ENCODE measurements at regions not wholly inside any gene's neighbourhood (a gene's known extent, or its start where the extent isn't known, plus 50 kb on each side); places are given as distances from the start of the nearest gene placed in this dataset.
"Not testable (repeated sequence)": the region's sequence is repeated elsewhere in the genome, so short reads cannot be mapped to it uniquely, and the experiment has no call there.

DNA sequence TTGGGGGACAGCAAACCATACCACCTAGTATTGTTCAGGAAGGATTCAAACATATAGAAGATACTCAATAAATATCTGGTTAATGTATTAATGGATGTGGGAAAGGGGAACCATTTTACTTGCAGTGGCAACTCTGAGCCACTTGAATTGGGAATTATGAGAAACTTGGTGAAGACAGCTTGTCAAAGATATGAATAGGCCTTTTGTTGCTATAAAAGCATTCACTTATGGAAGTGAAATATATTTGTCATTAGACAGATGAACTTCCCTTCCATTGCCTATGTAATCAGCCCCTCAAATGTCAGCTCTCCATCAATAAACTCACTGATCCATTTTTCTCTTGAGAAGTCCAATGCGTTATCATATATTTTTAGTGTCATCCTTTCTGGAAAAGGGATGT is 56.1 kb downstream of the GPR85 start:
- no peak for DNase-seq (ENCODE audit: low spot score)

DNA sequence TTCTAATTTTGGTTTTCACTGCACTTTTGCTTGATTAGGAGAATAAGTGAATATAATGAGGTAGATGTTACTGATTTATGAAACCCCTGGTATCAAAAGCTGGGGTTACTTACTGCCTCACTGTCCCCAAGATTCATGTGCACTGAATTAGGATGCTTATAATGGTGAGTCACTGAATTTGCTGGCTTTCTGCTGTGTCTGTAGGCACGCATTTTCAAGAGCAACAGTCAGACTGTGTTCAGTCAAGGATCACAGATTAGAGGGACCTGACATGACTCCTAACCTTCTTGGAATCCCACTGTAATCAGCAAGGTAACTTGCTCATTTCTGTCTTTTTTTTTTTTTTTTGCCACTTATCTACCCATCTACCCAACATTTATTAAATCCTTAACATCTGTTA is 59.7 kb downstream of the GPR85 start:
- no peak for DNase-seq (ENCODE audit: low spot score)

DNA sequence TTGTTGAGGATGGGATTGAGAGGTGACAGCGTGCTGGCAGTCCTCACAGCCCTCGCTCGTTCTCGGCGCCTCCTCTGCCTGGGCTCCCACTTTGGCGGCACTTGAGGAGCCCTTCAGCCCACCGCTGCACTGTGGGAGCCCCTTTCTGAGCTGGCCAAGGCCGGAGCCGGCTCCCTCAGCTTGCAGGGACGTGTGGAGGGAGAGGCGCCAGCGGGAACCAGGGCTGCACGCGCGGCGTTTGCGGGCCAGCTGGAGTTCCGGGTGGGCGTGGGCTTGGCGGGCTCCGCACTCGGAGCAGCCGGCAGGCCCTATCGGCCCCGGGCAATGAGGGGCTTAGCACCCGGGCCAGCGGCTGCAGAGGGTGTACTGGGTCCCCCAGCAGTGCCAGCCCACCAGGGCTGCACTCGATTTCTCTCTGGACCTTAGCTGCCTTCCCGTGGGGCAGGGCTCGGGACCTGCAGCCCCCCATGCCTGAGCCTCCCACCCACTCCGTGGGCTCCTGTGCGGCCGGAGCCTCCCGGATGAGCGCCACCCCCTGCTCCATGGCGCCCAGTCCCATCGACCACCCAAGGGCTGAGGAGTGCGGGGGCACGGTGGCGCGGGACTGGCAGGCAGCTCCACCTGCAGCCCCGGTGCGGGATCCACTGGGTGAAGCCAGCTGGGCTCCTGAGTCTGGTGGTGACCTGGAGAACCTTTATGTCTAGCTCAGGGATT is 69.3 kb downstream of the GPR85 start:
- not testable (repeated sequence) for DNase-seq (ENCODE audit: low spot score)

DNA sequence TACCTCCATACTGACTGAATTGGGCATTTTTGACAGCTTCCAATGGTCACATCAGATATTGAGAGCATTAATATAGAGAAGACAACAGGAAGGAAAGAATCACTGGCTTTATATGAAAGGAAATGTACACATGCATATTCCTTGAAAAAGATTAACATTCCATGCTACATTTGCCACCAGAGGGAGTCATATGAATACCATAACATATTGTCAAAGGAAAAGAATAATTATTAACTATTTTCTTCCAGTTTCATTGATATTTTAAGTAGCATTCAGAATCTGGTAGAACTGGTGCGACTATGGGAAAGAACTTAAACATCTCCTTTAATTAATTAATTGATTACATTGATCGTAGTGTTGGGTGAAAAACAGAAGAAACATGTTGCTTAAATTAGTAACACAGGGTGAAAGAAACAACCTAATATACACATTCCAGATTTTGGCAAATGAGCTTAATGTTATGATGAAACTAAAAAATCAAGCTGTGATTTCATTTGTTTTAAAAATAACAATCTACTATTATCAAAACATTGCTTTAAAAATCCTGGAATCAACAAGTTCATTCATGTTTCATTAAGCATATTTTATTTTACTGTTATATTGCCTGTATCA is 71.5 kb downstream of the GPR85 start:
- no peak for DNase-seq (ENCODE audit: low spot score)

DNA sequence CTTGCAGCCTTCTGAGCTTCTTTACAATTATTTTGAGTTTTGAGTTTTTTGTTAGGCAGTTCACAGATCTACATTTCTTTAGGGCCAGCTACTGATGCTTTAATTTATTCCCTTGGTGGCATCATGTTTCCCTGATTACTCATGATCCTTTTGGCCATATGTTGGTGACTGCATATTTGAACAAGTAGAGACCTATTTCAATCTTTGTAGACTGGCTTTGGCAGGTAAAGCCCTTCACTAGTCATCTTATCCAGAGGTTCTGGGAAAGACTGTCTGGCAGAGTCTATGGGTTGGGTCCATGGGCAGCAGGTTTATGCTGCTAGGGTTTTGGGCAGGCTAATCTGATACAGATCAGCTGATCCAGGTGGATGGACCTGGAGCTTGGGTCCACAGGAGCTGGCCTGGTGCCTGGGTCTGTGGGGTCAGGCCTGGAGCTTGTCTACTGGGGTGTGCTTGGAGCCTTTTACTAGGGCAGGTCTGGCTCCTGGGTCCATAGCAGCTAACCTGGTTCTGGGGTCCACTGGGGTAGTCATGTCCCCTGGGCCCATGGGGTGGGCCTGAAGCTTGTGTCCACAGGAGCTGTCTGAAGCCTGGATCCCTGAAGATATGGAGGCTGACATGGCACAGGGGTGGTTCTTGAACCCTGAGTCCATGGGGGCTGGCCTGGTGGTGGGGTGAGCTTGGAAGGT is 72.7 kb downstream of the GPR85 start:
- DNase-seq (ENCODE audit: low spot score) = no peak

DNA sequence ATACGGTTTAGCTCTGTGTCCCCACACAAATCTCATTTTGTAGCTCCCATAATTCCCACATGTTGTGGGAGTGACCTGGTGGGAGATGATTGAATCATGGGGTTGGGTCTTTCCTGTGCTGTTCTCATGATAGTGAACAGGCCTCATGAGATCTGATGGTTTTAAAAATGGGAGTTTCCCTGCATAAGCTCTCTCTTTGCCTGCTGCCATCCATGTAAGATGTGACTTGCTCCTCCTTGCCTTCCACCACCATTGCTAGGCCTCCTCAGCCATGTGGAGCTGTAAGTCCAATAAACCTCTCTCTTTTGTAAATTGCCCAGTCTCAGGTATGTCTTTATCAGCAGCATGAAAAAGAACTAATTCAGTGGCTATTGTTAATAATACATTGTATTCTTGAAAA is 73.8 kb downstream of the GPR85 start:
- DNase-seq (ENCODE audit: low spot score) = not testable (repeated sequence)

DNA sequence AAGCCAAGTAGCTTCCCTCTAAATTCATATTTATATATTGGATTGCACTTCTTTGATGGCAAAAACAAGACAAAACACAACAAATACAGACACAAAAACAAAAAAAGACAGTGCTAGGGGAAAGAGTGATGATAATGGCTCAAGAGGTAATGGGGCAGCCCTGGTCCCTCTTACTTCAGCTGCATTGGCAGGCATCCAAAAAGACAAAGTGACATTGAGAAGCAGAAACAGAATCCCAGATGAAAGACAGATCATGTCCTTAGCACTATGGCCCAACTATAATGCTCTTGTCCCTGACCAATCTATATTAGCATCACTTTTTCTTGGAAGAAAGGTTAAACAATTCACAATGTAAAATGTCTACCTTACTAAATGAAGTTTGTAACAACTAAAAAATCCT is 76.2 kb downstream of the GPR85 start:
- DNase-seq (ENCODE audit: low spot score) = no peak

DNA sequence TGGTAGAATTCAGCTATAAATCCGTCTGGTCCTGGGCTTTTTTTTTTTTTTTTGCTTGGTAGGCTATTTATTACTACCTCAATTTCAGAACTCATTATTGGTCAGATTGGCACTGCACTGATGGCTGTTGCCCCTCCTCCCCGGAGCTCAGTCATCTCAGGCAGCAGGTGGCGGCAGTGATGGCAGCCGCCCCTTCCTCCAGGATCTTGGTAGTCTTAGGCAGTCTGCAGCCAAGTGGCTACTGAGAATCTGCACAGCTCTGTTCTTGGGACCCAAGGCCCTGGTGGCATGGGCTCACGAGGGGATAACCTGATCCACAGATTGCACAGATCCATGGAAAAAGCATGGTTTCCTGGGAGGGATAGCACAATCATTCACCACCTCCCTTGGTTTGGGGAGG is 77.9 kb downstream of the GPR85 start:
- DNase-seq (ENCODE audit: low spot score) = no peak

DNA sequence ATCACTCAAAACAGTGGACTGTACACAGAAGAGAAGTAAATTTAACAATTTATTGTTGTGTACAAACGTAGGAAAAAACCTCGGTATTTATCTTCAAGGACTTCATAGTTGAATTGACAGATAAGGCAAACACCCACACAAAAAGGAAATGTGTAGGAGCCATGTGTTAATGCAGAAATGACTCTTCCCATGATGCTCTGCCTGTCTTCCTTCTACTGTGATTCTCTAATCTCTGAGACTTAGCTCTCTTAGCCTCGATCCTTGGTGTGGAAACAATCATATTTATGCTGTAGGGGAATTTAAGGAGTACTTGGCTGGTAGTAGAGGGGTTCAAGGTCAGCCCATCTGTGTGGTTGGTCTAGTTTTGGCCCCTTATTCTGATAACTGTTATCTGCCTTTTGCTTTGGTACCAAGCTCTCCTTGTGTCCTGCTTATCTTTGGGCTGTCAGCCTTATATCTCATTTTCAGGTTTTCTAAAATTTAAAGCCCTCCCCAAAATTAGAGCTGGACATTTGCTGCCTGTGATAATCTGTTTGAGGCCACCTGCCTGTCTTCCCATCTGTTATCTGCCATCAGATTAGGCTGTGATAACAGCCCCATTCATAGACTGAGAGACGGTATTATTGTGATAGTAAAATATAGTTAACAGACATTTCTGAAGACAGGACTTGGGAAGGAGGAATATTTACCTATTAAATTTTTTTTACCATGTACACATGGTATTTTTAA is 81.7 kb downstream of the GPR85 start:
- no peak for DNase-seq (ENCODE audit: low spot score)

DNA sequence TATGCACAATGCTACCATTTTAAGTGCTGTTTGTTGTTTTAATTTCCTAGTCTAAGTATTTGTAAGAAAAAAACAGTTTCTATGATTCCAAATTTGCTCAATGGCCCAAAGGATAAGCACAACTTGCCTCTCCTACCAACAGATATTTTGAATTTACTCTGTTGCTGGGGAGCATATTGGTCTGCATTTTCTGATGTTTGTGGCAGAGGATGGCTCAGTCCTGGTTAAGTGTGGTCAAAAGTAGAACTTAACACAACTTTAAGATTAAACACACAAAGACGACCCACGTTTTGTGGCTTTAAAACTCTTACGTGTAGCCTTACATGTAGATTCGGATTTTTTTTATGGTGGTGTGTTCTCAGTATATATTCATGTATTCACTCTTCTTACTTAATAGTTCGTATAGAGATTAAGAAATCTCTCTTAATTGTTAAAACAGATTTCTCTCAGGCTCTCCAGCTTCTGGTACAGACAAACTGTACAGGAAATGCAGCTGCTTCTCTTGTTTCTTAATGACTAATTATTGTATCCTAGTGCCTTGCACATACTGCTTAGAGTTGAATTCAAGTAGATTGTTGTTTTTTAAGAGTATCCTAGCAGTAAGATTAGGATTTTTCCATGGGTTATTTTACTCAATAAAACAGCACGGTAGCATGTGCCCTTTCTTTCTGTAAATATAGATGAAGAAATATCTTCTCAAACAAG is 86.2 kb downstream of the GPR85 start:
- DNase-seq (ENCODE audit: low spot score) = no peak

DNA sequence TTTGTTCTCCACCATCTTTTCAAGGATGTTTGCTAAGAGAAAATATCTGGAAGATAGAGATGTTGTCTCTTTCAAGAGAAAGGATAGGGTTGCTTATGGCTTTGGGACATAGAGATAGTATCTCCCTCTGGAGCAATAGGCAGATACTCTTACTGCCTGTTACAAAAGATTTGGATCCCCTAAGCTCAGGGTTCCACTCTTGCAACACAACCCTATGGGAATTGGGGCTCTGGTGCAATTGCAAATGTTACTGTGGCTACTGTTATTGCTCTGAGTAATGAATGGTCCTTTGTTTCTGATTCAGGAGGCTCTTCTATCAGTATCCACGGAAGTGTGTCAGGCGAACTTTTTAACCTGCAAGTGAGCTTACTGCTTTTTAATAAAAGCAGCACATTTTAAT is 88.8 kb downstream of the GPR85 start:
- DNase-seq (ENCODE audit: low spot score) = no peak

DNA sequence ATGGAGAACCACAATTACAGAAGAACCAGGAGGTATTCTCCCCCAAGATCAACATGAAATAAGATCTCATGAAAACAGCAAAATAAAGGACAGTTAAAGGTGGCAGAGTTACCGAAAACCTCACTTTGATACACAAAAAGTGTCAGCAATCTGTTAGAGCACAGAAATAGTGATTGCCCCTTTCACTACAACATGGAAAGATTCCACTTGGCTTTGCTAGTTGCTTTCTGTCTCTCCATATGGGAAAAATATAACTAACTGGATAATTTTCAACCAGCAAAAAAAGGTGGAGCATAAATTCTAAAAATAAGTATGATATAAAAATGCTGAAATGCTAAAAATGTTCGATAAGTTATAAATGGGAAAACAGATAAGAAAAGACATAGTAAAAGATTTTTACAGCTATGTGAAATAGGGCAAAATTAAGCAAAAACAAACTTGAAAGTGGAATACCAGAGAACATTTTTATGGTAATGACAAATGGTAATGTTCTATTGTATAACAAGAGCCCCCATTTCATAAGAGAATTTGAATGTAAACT is 90.2 kb downstream of the GPR85 start:
- no peak for DNase-seq (ENCODE audit: low spot score)

DNA sequence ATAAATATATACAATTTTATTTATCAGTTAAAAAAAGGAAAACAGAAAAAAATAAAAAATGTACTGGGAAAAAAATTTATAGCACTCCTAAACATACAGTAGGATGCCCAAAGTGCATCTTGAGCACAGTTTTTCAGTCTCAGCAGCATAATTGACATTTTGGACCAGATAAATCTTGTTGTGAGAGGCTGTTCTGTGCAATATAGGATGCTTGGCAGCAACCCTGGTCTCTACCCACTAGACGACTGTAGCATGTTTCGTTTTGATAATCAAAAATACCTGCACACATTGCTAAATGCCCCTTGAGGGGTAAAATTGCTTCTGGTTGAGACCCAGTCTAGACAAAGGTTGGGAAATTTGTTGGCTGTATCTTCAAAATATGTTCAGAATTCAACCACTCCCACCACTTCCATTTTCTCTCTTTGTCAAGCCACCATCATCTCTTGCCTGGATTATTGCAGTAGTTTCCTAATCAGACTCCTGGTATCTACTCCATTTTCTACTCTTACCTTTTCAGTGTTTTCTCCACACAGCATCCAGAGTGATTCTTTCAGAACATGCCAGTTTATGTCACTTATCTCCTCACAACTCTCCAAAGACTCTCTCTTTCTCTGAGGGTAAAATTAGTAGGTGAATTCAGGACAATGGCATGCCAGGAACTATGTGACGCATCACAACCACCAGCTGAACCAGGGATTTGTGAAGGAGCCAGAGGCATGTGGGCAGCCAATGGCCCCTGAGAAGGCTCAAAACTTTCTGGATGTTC is 91.4 kb downstream of the GPR85 start:
- no peak for DNase-seq (ENCODE audit: low spot score)

DNA sequence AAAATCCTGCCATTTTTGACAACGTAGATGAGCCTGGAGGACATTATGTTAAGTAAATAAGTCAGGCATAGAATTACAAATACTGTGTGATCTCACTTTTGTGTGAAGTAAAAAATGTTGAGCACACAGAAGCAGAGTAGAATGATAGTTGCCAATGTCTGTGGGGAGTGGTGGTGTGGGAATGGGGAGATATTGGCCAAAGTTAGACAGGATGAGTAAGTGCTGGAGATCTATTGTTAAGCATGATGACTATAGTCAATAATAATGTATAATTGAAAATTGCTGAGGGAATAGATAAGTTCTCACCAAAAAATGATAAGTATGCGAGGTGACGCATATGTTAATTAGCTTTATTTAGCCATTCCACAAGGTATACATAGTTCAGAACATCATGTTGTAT is 92.0 kb downstream of the GPR85 start:
- DNase-seq (ENCODE audit: low spot score) = no peak

DNA sequence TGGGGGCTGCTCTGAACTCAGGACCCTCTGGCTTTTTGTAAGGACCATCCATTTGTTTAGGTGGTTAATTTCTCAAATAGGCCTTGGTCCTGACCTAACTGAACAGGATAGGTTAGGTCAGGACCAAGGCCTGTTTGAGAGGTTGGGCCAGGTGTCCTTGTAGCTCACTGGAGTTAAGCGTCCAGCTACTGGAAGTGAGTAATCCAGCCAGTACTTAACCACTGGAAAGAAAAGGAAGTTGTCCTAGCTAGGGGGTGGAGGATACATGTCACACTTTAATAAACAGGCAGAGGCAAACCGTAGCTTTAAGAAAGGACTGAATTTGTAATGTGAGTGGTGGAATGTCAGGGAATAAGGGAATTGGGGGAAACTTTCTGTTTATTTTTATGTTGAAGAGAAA is 96.0 kb downstream of the GPR85 start:
- no peak for DNase-seq (ENCODE audit: low spot score)

DNA sequence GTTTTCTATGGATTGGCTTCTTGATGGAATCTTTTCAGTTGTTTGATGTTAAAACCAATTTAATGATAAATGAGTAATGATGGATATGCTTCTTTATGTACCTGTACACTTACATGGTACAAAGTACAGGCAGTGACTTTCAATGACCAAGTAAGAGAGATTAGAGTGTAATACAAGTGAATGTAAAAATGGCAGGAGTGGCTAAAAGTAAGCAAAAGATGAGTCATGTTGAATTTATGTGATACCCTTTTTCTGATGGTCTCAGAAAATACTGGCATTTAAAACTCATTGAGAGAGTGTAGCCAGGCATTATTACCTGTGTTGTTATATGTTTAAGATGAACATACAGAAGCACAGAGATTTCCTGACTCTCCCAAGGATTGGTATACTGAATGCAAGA is 97.1 kb downstream of the GPR85 start:
- no peak for DNase-seq (ENCODE audit: low spot score)

DNA sequence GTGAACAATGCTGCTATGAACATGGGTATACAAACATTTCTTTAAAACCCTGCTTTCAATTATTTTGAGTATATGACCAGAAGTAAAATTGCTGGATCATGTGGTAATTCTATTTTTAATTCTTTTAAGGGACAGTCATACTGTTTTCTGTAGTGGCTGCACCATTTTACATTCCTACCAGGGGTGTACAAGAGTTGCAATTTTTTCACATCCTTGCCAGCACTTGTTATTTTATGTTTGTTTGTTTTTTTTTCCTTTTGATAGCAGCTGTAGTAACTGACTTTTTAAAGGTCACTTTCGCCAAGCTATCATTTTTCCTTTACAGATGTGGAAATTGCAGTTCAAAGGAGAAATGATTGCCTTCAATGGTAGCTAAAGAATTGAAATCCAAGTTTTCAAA is 99.5 kb downstream of the GPR85 start:
- DNase-seq (ENCODE audit: low spot score) = no peak

DNA sequence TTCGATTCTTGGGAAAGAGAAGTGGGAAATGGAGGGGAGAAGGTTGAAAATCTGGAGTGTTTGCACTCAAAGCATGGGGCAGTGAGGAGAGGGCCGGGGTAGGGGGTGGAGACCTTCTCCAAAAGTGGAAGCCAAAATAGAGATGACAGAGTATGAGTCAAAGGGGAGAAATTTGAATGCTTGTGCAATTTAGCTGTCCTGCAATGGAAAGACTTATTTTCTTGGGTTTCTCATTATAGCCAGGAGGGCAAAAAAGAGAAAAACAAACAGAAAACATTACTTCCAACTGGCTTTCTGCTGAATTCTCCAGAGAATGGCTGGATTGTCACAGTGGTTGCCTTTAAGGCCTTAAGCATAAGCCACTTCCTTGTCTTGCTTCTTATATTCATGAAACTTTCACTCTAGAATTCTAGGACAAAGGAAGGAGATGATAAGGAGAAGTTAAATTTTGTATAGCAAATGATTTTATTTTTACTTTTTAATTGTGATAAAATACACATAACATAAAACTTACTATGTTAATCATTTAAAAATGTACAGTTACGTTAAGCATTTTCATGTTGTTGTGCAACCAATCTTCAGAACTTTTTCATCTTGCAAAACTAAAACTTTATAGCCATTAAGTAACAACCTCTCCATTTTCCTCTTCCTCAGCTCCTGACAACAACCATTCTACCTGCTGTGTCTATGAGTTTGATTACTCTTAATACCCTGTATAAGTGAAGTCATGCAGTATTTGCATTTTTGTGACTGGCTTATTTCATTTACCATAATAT is 100.2 kb downstream of the GPR85 start:
- DNase-seq (ENCODE audit: low spot score) = no peak

DNA sequence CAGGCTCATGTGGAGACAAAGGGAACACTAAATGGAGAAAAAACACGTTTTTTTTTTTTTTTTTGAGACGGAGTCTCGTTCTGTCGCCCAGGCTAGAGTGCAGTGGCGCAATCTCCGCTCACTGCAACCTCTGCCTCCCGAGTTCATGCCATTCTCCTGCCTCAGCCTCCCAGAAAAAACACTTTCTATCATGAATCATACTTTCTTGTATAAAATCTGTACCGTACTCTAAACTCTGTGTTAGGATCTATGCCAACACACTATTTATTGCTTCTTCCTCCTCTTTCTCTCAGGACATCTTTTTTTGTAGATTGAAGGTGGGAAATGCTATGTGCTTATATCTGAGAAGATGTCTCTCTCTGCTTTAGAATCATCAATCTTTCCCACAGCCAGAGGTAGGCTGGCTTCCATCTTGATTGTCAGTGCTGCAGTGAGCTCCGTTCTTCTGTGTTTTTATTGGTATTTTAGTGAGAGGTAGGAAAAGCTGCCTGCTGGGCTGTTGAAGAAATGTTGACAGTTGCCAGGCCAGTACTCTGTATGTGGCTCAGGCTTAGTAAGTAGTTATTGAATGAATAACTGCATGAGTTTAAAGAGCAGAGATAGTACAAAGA is 101.1 kb downstream of the GPR85 start:
- no peak for DNase-seq (ENCODE audit: low spot score)

Measured in germinal center (tissue), 1 donor.